OCI-LY1 (cell line): ENCODE measurements at regions not wholly inside any gene's neighbourhood (a gene's known extent, or its start where the extent isn't known, plus 50 kb on each side); places are given as distances from the start of the nearest gene placed in this dataset.

Source experiments
- EZH2 ChIP-seq: fragments of 200-600 bp; sonication (generic), shearing (Covaris generic); IDR thresholded peaks from 2 replicates; pipeline ENCODE4 v1.8.0; 2017; ENCODE audit warnings: borderline replicate concordance, mixed run types, mild to moderate bottlenecking, antibody characterized with exemption, low read length, moderate library complexity, mixed read lengths
- TF ChIP-seq, protein P1 (sequence below): fragments of 200-600 bp; sonication (generic), shearing (Covaris generic); IDR thresholded peaks from 2 replicates; pipeline ENCODE4 v1.5.1; 2017; ENCODE audit warnings: mild to moderate bottlenecking, antibody characterized with exemption, low read length, moderate library complexity, mixed read lengths

DNA sequence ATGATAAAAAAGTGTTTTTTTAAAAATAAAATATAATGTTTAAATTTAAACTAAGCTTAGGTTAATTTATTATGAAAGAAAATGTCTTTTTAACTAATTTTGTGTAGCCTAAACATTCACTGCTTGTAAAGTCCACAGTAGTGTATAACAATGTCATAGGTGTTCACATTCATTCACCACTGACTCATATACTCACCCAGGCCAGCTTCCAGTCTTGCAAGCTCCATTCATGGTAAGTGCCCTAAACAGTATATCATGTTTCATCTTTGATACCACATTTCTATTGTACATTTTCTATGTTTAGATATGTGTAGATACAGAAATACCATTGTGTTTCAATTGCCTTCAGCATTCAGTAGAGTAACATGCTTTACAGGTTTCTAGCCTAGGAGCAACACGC lies 530.3 kb downstream of the EPHA5 start:
- TF ChIP-seq, protein P1, sequence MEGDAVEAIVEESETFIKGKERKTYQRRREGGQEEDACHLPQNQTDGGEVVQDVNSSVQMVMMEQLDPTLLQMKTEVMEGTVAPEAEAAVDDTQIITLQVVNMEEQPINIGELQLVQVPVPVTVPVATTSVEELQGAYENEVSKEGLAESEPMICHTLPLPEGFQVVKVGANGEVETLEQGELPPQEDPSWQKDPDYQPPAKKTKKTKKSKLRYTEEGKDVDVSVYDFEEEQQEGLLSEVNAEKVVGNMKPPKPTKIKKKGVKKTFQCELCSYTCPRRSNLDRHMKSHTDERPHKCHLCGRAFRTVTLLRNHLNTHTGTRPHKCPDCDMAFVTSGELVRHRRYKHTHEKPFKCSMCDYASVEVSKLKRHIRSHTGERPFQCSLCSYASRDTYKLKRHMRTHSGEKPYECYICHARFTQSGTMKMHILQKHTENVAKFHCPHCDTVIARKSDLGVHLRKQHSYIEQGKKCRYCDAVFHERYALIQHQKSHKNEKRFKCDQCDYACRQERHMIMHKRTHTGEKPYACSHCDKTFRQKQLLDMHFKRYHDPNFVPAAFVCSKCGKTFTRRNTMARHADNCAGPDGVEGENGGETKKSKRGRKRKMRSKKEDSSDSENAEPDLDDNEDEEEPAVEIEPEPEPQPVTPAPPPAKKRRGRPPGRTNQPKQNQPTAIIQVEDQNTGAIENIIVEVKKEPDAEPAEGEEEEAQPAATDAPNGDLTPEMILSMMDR: no peak
- TF ChIP-seq EZH2: no peak
